ENCODE measurements at regions not wholly inside any gene's neighbourhood (a gene's known extent, or its start where the extent isn't known, plus 50 kb on each side); places are given as distances from the start of the nearest gene placed in this dataset.

DNA sequence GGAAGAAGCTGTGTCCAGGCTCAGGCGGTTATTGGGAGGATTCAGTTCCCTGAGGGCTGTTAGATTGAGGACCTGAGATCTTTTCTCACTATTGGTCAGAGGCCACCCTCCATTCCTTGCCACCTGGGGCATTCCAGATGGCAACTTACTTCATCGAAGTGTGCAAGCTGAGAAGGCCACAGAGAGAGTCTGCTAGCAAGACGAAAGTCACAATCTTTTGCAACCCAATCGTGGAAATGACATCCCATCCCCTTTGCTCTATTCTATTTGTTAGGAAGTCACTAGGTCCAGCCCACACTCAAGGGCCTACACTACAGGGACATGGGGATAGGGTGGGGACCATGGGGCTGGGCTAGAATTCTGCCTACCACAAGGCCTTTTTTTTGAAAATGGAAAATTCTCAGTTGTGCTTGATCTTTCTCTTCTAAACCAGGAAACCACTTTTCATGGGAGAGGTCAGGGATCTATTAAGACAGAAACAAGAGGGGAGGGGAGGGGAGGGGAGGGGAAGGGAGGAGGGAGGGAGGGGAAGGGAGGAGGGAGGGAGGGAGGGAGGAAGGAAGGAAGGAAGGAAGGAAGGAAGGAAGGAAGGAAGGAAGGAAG lies 217.2 kb downstream of the BCAS1 start:
- TF ChIP-seq, protein P1, sequence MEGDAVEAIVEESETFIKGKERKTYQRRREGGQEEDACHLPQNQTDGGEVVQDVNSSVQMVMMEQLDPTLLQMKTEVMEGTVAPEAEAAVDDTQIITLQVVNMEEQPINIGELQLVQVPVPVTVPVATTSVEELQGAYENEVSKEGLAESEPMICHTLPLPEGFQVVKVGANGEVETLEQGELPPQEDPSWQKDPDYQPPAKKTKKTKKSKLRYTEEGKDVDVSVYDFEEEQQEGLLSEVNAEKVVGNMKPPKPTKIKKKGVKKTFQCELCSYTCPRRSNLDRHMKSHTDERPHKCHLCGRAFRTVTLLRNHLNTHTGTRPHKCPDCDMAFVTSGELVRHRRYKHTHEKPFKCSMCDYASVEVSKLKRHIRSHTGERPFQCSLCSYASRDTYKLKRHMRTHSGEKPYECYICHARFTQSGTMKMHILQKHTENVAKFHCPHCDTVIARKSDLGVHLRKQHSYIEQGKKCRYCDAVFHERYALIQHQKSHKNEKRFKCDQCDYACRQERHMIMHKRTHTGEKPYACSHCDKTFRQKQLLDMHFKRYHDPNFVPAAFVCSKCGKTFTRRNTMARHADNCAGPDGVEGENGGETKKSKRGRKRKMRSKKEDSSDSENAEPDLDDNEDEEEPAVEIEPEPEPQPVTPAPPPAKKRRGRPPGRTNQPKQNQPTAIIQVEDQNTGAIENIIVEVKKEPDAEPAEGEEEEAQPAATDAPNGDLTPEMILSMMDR (IDR thresholded peaks at IDR 0.05), result no peak
- TF ChIP-seq EZH2 (IDR thresholded peaks at IDR 0.05), result no peak
- no peak for TF ChIP-seq EZH2phosphoT487 (IDR thresholded peaks at IDR 0.05)

Data from neural progenitor cell (in vitro differentiated cells).